Gastroesophageal sphincter (tissue), 4 donors: ENCODE measurements at regions not wholly inside any gene's neighbourhood (a gene's known extent, or its start where the extent isn't known, plus 50 kb on each side); places are given as distances from the start of the nearest gene placed in this dataset.

Experiments
- ATAC-seq: fragments of 150-250 bp; one replicate; pipeline ENCODE4 v1.9.1; 2016; ENCODE audit warnings: mild to moderate bottlenecking, moderate library complexity
- H3K27ac ChIP-seq, 4 donors: fragments of 200-600 bp; sonication (generic) in 3 of 4; 1 replicate in 3 of 4; 2 replicates in 1 of 4; pipeline ENCODE4 v1.5.1; 2016 to 2019
- H3K27me3 ChIP-seq: fragments of 200-600 bp; sonication (generic); one replicate; pipeline ENCODE4 v1.5.1; 2019
- H3K36me3 ChIP-seq, 2 donors: fragments of 200-600 bp; sonication (generic); one replicate each; pipeline ENCODE4 v1.5.1; 2019; ENCODE audit warnings: control low read depth in 1 of 2
- H3K4me1 ChIP-seq, 3 donors: fragments of 200-600 bp; sonication (generic); 1 replicate in 2 of 3; 2 replicates in 1 of 3; pipeline ENCODE4 v1.5.1; 2016 to 2019; ENCODE audit warnings: control low read depth in 2 of 3
- H3K4me3 ChIP-seq, 2 donors: fragments of 200-600 bp; sonication (generic); one replicate each; pipeline ENCODE4 v1.5.1; 2019; ENCODE audit warnings: mild to moderate bottlenecking in 1 of 2, moderate library complexity in 1 of 2
- H3K9me3 ChIP-seq, 3 donors: fragments of 200-600 bp; sonication (generic); one replicate each; pipeline ENCODE4 v1.5.1; 2017 to 2019; ENCODE audit warnings: control low read depth in 2 of 3
- EP300 ChIP-seq: sonication (generic); formaldehyde crosslinking; IDR thresholded peaks from one replicate; pipeline ENCODE4 v1.6.1; 2017; ENCODE audit warnings: antibody characterized with exemption, mild to moderate bottlenecking
- POLR2A ChIP-seq, 2 donors: fragments of 450-650 bp; IDR thresholded peaks; one replicate each; pipeline ENCODE4 v1.6.1; 2017; ENCODE audit warnings: antibody characterized with exemption in 2 of 2, mild to moderate bottlenecking in 2 of 2, moderate library complexity in 1 of 2
- POLR2AphosphoS5 ChIP-seq: sonication (generic); formaldehyde crosslinking; IDR thresholded peaks from one replicate; pipeline ENCODE4 v1.6.1; 2017; ENCODE audit warnings: antibody characterized with exemption
- WGBS, 2 donors: methylation state at CpG; one replicate each; pipeline ENCODE4 v1.1.5; 2018; ENCODE audit warnings: low coverage in 1 of 2; 5-methylcytosine and 5-hydroxymethylcytosine counted together
- TF ChIP-seq, protein P1 (sequence below), 4 experiments: fragments of 200-600 bp in 2 of 4; fragments of 450-650 bp in 2 of 4; sonication (generic) in 1 of 4; IDR thresholded peaks; one replicate each; pipeline ENCODE4 v1.5.1; 2017 to 2019; ENCODE audit warnings: antibody characterized with exemption in 4 of 4, mild to moderate bottlenecking in 2 of 4, moderate library complexity in 2 of 4

DNA sequence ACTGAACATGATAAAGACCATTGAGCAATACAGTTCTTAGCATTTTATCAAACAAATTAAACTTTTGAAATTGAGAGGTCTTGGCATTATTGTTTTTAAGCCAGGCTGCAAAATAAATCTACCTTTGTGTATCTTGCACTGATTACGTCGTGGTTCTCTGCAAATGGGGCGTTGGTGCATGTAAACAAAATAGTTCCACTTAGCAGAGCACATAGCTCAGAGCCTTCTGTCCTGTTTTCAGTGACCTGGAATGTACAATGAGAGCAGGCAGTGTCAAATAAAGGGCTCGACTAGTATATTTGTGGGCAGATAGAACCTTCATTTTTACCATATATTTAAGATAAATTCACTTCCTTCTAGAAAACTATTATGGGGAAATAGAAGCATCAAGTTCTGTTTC lies 333.9 kb upstream of the SMIM30 start:
- Histone ChIP-seq H3K9me3 (no peaks in the 10 kb centered on the region), H3K4me1 (no peaks in the 10 kb centered on the region), H3K4me3 (no peak overlapping the region), H3K27me3 (no peaks in the 10 kb centered on the region), H3K27ac (no peak overlapping the region), H3K36me3 (no peaks in the 10 kb centered on the region)
- WGBS, 2 donors = 67 to 70% methylated on average over 3 to 4 of the region's 4 CpGs
- no peak for ATAC-seq
- no peak for TF ChIP-seq POLR2AphosphoS5
- TF ChIP-seq EP300 = no peak
- TF ChIP-seq, protein P1, sequence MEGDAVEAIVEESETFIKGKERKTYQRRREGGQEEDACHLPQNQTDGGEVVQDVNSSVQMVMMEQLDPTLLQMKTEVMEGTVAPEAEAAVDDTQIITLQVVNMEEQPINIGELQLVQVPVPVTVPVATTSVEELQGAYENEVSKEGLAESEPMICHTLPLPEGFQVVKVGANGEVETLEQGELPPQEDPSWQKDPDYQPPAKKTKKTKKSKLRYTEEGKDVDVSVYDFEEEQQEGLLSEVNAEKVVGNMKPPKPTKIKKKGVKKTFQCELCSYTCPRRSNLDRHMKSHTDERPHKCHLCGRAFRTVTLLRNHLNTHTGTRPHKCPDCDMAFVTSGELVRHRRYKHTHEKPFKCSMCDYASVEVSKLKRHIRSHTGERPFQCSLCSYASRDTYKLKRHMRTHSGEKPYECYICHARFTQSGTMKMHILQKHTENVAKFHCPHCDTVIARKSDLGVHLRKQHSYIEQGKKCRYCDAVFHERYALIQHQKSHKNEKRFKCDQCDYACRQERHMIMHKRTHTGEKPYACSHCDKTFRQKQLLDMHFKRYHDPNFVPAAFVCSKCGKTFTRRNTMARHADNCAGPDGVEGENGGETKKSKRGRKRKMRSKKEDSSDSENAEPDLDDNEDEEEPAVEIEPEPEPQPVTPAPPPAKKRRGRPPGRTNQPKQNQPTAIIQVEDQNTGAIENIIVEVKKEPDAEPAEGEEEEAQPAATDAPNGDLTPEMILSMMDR (IDR thresholded peaks at IDR 0.05) = no peak
- TF ChIP-seq POLR2A (IDR thresholded peaks at IDR 0.05) = no peak

DNA sequence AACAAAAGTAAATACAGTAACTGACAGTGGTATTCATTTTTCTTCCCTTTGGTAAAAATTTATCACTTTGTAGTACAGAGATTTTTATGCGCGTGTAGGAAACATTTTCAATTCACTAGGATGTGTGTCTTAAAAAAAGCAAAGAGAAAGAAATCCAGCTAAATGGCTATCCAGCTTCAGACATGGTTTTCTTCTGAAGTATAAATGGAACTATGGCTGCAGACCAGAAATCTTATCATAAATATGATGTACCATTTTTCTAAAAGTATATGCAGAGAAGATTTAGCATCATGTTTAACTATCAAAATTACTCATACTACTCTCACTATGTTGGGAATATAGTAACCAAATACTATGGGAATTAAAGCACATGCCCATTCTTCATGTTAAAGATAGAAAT lies 328.4 kb upstream of the SMIM30 start:
- Histone ChIP-seq H3K27me3 (no peaks in the 10 kb centered on the region), H3K27ac (no peak overlapping the region), H3K4me1 (no peaks in the 10 kb centered on the region), H3K9me3 (no peaks in the 10 kb centered on the region), H3K4me3 (no peak overlapping the region), H3K36me3 (no peaks in the 10 kb centered on the region)
- no peak for ATAC-seq
- 59 to 100% methylated on average over 2 of the region's 2 CpGs for WGBS, 2 donors
- TF ChIP-seq EP300 (no peak), POLR2A (IDR thresholded peaks at IDR 0.05) (no peak), POLR2AphosphoS5 (no peak)
- TF ChIP-seq, protein P1 (IDR thresholded peaks at IDR 0.05) = no peak

DNA sequence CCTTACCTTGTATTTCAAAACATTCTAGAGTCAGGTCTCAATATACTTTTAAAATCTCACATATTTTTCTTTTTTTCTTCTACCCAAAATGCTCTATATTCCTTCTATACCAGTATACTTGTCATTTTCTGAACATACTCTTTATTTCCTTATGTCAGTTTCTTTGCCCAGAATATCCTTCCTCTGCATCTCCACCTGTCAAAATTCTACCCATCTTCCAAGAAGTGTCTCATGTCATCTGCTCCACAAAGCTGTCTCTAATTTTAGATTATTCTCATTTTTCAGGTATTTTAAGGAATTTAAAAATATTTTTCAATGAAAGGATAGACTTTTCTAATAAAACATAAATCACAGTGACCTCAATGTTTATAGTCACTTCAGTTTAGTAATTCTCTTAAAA lies 328.0 kb upstream of the SMIM30 start:
- Histone ChIP-seq H3K27ac (no peak overlapping the region), H3K36me3 (no peaks in the 10 kb centered on the region), H3K27me3 (no peaks in the 10 kb centered on the region), H3K4me1 (no peaks in the 10 kb centered on the region), H3K4me3 (no peak overlapping the region), H3K9me3 (no peaks in the 10 kb centered on the region)
- TF ChIP-seq POLR2A (IDR thresholded peaks at IDR 0.05) (no peak), POLR2AphosphoS5 (no peak), EP300 (no peak)
- TF ChIP-seq, protein P1 (IDR thresholded peaks at IDR 0.05) = no peak
- ATAC-seq = no peak

DNA sequence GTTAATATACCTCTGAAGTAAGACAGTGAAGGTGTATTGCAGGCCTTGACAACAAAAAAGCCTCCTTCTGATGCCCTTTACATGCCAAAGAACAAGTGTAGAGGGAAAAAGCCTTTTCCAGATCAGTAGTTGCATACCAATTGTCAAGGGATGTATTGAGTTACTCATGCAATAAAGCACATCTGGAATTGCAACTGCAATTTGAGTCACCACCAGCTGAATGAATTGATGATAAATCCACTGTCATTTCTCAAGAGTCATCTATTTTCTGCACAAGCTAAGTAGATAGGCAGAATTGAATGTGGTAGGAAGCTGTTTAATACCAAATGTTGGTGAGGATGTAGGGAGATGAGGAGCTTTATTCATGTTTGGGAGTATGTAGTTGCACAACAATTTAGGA lies 325.9 kb upstream of the SMIM30 start:
- Histone ChIP-seq H3K4me3 (no peak overlapping the region), H3K36me3 (no peaks in the 10 kb centered on the region), H3K27ac (no peak overlapping the region), H3K4me1 (no peaks in the 10 kb centered on the region), H3K27me3 (no peaks in the 10 kb centered on the region), H3K9me3 (no peaks in the 10 kb centered on the region)
- no peak for ATAC-seq
- TF ChIP-seq, protein P1 (IDR thresholded peaks at IDR 0.05) = no peak
- no peak for TF ChIP-seq POLR2A (IDR thresholded peaks at IDR 0.05)
- TF ChIP-seq POLR2AphosphoS5 = no peak
- no peak for TF ChIP-seq EP300

DNA sequence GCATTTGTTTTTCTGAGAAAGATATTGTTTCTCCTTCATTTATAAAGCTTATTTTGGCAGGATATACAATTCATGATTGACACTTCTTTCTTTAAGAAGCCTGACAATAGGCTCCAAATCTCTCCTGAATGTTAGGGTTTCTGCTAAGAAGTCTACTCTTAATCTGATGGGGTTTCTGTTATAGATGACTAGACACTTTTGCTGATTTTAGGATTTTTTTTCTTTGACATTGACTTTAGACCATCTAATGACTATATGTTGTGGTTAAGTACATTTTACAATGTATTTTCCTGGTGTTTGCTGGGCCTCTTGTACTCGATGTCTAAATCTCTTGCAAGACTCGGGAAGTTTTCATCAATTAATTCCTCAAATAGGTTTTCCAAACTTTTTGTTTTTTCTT lies 321.8 kb upstream of the SMIM30 start:
- no peak overlapping the region for H3K27ac ChIP-seq
- no peak for ATAC-seq
- no peaks in the 10 kb centered on the region for H3K27me3 ChIP-seq
- 87 to 100% methylated on average over 2 of the region's 2 CpGs for WGBS, 2 donors
- no peak overlapping the region for H3K4me3 ChIP-seq
- H3K36me3 ChIP-seq = no peaks in the 10 kb centered on the region
- H3K9me3 ChIP-seq = peaks cover 0 to 17% (median 0%) of the 10 kb centered on the region in 3 donors
- TF ChIP-seq POLR2A (IDR thresholded peaks at IDR 0.05) = no peak
- TF ChIP-seq POLR2AphosphoS5 = no peak
- TF ChIP-seq, protein P1 (IDR thresholded peaks at IDR 0.05) = no peak
- H3K4me1 ChIP-seq = no peaks in the 10 kb centered on the region
